HG03565 (cell line): ENCODE measurements at regions not wholly inside any gene's neighbourhood (a gene's known extent, or its start where the extent isn't known, plus 50 kb on each side); places are given as distances from the start of the nearest gene placed in this dataset.

Experiments
- ATAC-seq: cut with Tn5 transposase; IDR thresholded peaks from one replicate; pipeline ENCODE4 v1.9.1; 2021; ENCODE audit warnings: mild to moderate bottlenecking, moderate library complexity; ENCODE audit not compliant: unreplicated experiment

GRCh38 chr3:144361002-144361401 is 389.4 kb downstream of the DIPK2A start:
- ATAC-seq: no peak

GRCh38 chr3:144362126-144362525 is 390.5 kb downstream of the DIPK2A start:
- ATAC-seq: no peak

DNA sequence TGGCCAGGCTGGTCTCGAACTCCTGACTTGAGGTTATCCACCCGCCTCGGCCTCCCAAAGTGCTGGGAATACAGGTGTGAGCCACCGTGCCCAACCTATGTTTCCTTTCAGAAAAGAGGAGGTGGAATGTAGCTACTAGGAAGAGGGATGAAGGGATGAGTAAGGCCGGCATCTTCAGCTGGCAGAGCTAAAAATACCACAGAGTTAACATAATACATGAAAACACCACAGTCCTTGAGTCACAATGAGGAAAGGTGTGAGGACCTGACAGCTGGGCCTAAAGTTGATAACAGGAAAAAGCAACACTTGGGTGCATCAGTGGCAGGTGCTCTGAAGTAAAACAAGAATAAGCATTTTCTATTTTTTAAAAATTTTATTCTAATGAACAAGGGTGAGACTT is 392.2 kb downstream of the DIPK2A start:
- no peak for ATAC-seq

DNA sequence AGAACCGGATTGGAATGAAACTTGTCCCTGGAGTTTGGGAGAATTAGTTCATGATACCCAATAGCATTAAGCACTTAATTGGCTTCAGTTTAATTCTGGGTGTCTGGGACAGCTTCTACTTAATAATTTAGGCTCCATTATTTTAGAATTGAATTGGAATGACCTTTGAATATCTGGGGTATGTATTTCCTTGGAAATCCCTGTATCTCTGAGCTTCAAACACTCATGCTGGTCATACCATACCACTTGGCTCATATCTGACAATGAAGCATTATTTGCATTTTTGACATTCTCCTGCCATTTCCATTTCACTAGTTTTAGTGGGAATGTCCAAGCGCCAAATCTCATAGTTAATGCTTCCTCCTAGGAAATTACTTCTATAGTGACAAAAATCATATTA is 393.1 kb downstream of the DIPK2A start:
- ATAC-seq: no peak

GRCh38 chr3:144369129-144369879 is 397.7 kb downstream of the DIPK2A start:
- no peak for ATAC-seq

DNA sequence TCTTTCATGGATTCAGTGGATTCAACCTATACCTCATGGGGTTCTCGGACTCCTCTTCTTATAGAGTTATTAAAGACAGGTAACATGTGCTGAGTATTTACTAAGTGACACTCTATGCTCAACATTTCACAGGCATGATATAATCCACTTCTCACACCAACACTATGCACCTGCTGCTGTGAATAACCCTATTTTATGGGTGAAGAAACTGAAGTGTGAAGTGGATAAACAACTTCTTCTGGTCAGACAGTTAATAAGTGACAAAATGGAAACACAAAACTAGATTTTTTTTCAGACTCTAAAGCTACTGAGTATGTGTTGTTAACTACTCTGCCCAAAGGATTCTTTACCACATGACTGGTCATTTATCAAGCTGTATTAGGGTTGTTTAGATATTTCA is 403.5 kb downstream of the DIPK2A start:
- no peak for ATAC-seq

DNA sequence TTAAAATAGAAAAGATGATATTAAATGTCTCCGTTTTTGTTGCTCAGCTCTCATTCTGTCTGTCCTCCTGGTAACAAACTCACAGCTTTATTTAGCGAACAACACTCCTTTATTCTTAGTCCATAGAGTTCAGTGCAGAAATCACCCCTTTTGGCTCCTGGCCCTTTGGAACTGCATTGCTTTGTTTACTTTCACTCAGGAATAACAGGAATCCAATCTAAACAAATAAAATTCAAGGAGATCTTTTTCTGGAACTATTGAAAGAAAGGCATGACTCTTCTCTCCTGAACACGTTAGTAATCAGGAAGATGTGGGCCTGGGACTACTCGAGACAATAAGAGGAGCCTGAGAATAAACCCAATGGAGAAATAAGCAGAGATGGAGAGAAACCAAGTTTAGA is 409.2 kb downstream of the DIPK2A start:
- ATAC-seq: no peak

DNA sequence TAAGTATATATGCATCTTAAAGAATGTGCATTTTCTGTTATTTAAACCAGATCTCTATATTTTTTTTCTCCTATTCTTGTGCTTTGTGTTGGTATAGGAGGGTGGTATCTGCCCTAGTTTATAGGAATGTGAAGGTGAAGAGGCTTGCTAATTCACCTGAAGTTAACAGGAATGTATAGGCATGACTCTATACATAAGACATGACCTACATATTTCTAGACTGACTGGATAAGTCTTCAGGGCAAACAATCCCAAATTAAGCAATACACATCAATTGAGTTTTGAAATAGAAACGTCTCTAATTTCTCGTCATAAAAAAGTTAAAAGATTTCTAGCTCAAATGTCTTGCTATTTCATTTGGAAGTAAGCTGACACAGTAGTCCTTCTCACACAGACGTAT is 410.0 kb downstream of the DIPK2A start:
- ATAC-seq: no peak

DNA sequence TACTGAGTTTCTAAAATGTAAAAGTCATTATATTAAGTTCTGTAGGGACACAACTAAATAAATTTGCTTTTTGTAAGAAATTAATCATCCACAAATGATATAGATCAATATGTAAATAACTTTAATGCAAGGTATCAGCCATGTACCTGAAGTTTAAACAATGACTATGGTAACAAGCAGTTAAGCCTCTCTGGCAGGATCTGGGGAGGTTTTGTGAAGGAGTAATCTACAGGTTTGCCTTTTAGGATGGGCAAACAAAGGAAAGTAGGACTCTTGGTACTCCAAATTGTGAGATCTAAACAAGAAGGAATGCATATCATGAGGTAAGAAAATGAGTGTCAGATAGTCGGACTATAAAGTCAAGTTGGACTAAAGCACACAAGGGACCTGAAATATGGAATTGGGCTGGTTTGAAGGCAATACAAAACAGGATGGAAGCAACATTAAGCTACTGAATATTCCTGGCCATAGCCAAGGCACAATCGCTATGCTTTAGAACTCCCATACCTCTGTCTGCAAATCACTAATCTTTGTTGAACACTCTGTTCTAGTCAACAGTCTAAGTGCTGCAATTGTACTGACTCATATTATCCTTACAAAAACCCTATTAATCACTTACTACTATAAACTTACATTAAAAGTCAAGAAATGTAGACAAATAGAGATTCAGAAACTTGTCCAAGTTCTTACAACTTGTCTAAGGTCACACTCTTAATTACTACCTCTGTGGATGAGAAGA is 412.8 kb downstream of the DIPK2A start:
- ATAC-seq: no peak

DNA sequence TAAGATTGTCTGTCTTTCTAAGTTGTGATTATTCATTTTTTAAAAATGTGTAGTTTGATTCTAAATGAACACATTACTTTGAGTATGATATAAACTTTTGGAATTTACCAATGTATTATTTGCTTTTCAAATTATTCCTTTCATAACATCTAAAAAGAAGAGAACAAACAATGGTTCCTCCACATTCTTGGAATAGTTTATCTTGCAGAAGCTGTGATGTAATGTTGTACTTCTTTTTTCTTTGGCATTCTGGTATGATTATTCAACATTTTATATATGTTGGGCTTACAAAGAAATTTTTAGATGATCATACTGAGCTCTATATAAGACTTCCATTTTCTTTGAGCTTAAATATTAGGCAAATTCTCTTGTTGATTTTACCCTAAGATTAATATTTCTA is 419.2 kb downstream of the DIPK2A start:
- no peak for ATAC-seq

- no peak for ATAC-seq
Observed at GRCh38 chr3:144391236-144391635, 419.6 kb downstream of the DIPK2A start.

DNA sequence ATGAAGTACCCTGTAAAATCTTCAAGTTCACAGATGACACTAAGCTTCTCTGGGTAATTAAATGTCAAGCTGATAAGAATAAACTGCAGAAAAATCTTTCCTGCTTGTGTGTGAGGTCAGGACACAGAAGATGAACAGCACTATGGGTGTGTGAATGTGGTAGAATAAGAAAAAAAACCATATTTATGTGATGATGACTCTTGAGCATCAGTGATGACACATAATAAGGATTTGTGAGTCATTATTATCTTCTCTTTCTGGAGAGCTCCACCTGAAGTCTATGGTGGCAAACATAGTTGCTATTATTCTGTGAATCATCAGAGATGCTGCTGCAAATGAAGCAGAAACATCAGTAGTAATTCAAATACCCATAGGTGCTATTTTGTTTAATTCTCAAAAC is 422.4 kb downstream of the DIPK2A start:
- no peak for ATAC-seq

- ATAC-seq: no peak
Observed at GRCh38 chr3:144402430-144402829, 430.8 kb downstream of the DIPK2A start.

GRCh38 chr3:144403040-144403457 is 431.4 kb downstream of the DIPK2A start:
- ATAC-seq: no peak

GRCh38 chr3:144407335-144407734 is 435.7 kb downstream of the DIPK2A start:
- ATAC-seq: no peak

GRCh38 chr3:144409319-144409718 is 437.7 kb downstream of the DIPK2A start:
- no peak for ATAC-seq

- no peak for ATAC-seq
Observed at GRCh38 chr3:144413068-144413467, 441.4 kb downstream of the DIPK2A start.

DNA sequence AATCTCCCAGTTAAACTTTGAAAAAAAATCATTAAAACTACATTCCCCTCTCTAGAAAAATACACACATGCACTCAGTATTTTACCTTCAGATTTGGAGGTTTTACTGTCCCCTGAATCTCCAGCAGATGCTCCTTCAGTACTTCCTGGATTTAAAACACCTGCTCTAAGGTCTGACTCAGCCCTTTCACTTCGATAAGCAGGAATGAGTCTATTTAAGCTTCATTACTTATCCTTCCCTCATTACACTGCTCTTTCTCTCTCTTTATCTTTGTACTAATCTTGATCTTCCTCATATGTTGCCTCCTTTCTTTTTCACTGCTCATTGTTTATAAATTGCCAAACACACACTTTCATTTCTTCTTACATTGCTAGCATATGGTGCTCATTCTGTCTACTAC is 443.9 kb downstream of the DIPK2A start:
- no peak for ATAC-seq

GRCh38 chr3:144424606-144425005 is 453.0 kb downstream of the DIPK2A start:
- ATAC-seq: no peak

- ATAC-seq: no peak
Observed at GRCh38 chr3:144426366-144426765, 454.7 kb downstream of the DIPK2A start.

GRCh38 chr3:144426967-144427366 is 455.3 kb downstream of the DIPK2A start:
- ATAC-seq: no peak

DNA sequence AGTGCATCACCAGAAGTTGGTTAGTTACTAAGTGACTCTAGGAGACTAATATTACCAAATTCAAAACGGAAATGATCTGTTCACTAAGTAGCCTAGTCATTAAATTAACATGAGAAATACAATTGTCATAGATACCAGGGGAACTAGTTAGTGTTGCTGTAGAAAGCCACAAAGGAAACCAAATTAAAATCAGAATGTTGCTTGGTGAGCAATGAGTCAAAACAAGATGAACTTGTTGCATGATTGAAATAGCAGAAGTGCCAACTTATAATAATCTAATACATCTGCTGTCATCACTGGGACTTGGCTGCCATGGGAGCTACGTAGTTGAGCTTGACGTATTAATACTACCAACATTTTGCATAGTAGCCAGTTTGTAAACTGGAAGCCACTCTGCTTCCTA is 458.1 kb downstream of the DIPK2A start:
- ATAC-seq: peak; percentile 79
